Ectodermal cell (in vitro differentiated cells): ENCODE measurements at regions not wholly inside any gene's neighbourhood (a gene's known extent, or its start where the extent isn't known, plus 50 kb on each side); places are given as distances from the start of the nearest gene placed in this dataset.

Experiments
- H3K27ac ChIP-seq: 2 replicates; pipeline ENCODE4 v1.7.0; 2013; ENCODE audit warnings: mild to moderate bottlenecking, low read depth, low read length; ENCODE audit not compliant: insufficient read depth, poor library complexity, severe bottlenecking
- H3K27me3 ChIP-seq: 2 replicates; pipeline ENCODE4 v1.7.0; 2013; ENCODE audit warnings: mild to moderate bottlenecking, low read length; ENCODE audit not compliant: insufficient read depth, control insufficient read depth, poor library complexity, severe bottlenecking
- H3K36me3 ChIP-seq: one replicate; pipeline ENCODE4 v1.7.0; 2013; ENCODE audit warnings: low read length; ENCODE audit not compliant: control insufficient read depth, insufficient read depth
- H3K4me1 ChIP-seq: one replicate; pipeline ENCODE4 v1.7.0; 2013; ENCODE audit warnings: low read length; ENCODE audit not compliant: control insufficient read depth, insufficient read depth
- H3K4me3 ChIP-seq: 2 replicates; pipeline ENCODE4 v1.7.0; 2013; ENCODE audit warnings: low read depth, low read length, control low read depth; ENCODE audit not compliant: insufficient read depth
- H3K9me3 ChIP-seq: 2 replicates; pipeline ENCODE4 v1.7.0; 2013; ENCODE audit warnings: mild to moderate bottlenecking, low read length, moderate library complexity; ENCODE audit not compliant: control insufficient read depth
- WGBS, 2 experiments: methylation state at CpG; one replicate each; pipeline ENCODE4 v1.1.7; 2013; ENCODE audit warnings: missing lambda C conversion rate in 2 of 2; 5-methylcytosine and 5-hydroxymethylcytosine counted together

GRCh38 chr20:41830702-41831101 lies 212.5 kb upstream of the CHD6 start:
- Histone ChIP-seq H3K27ac (no peak overlapping the region), H3K4me1 (no peaks in the 10 kb centered on the region), H3K36me3 (no peaks in the 10 kb centered on the region), H3K9me3 (no peaks in the 10 kb centered on the region), H3K27me3 (no peaks in the 10 kb centered on the region), H3K4me3 (no peak overlapping the region)
- 85 to 86% methylated on average over 1 to 2 of the region's 2 CpGs for WGBS, 2 experiments

GRCh38 chr20:41819436-41819835 lies 201.3 kb upstream of the CHD6 start:
- H3K4me1 ChIP-seq = no peaks in the 10 kb centered on the region
- no peak overlapping the region for H3K27ac ChIP-seq
- H3K27me3 ChIP-seq = no peaks in the 10 kb centered on the region
- H3K4me3 ChIP-seq = no peak overlapping the region
- WGBS, 2 experiments = 88 to 93% methylated on average over 2 of the region's 2 CpGs
- no peaks in the 10 kb centered on the region for H3K9me3 ChIP-seq
- H3K36me3 ChIP-seq = no peaks in the 10 kb centered on the region

DNA sequence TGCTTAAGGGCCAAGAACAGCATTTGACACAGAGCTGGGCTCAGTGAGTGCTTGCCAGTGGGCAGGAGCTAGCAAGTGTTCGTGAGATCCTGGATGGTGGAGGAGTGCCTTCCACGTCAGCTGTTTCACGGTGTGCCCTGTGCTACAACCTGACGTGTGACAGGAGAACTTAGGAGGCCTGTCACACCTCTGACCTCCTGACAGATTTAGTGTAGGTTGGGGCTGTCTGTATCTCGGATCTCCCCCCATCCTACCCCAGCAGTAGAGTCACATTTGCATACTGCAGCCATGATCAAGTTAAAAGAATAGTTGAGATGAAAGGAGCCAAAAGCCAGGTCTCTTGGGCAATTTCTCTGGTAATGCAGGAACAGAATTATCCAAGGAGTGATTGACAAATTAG lies 200.8 kb upstream of the CHD6 start:
- H3K9me3 ChIP-seq = no peaks in the 10 kb centered on the region
- no peak overlapping the region for H3K27ac ChIP-seq
- no peaks in the 10 kb centered on the region for H3K27me3 ChIP-seq
- H3K4me3 ChIP-seq = no peak overlapping the region
- no peaks in the 10 kb centered on the region for H3K36me3 ChIP-seq
- no peaks in the 10 kb centered on the region for H3K4me1 ChIP-seq
- WGBS, 2 experiments = 88 to 90% methylated on average over 5 of the region's 5 CpGs

DNA sequence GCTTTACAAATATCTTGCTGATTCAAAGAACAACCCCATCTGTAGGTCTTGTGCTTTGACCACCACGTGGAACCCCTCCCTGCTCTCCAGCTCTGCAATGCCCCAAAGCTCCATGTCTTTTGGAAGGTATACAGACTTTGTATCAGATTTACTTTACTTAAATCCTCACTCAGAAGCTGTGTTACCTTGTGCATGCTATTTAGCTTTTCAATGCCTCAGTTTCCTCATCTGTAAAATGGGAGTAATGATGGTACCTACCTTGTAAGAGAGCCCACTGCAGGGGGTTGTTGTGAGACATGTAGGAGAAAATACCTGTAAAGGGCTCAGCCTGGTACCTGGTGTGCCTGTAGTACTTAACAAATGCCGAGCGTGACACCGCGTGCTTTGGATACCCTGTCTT lies 200.2 kb upstream of the CHD6 start:
- no peaks in the 10 kb centered on the region for H3K27me3 ChIP-seq
- no peak overlapping the region for H3K27ac ChIP-seq
- H3K4me3 ChIP-seq = no peak overlapping the region
- no peaks in the 10 kb centered on the region for H3K36me3 ChIP-seq
- H3K4me1 ChIP-seq = no peaks in the 10 kb centered on the region
- no peaks in the 10 kb centered on the region for H3K9me3 ChIP-seq
- 89 to 93% methylated on average over 5 of the region's 5 CpGs for WGBS, 2 experiments

GRCh38 chr20:41811456-41811855 lies 193.3 kb upstream of the CHD6 start:
- no peak overlapping the region for H3K27ac ChIP-seq
- H3K27me3 ChIP-seq = no peaks in the 10 kb centered on the region
- H3K4me3 ChIP-seq = no peak overlapping the region
- WGBS, 2 experiments = 100% methylated on average over 1 of the region's 1 CpG; no CpG with 5 or more reads in 1 of the 2 experiments
- no peaks in the 10 kb centered on the region for H3K36me3 ChIP-seq
- no peaks in the 10 kb centered on the region for H3K9me3 ChIP-seq
- no peaks in the 10 kb centered on the region for H3K4me1 ChIP-seq

GRCh38 chr20:41800040-41800439 lies 181.9 kb upstream of the CHD6 start:
- no peak overlapping the region for H3K27ac ChIP-seq
- H3K4me1 ChIP-seq = no peaks in the 10 kb centered on the region
- no peaks in the 10 kb centered on the region for H3K27me3 ChIP-seq
- H3K36me3 ChIP-seq = no peaks in the 10 kb centered on the region
- H3K9me3 ChIP-seq = no peaks in the 10 kb centered on the region
- no peak overlapping the region for H3K4me3 ChIP-seq
- 90 to 93% methylated on average over 3 of the region's 3 CpGs for WGBS, 2 experiments

- WGBS, 2 experiments = 83 to 87% methylated on average over 3 of the region's 3 CpGs
- Histone ChIP-seq H3K4me3 (no peak overlapping the region), H3K9me3 (no peaks in the 10 kb centered on the region), H3K4me1 (no peaks in the 10 kb centered on the region), H3K36me3 (no peaks in the 10 kb centered on the region), H3K27ac (no peak overlapping the region), H3K27me3 (no peaks in the 10 kb centered on the region)
These were observed 180.8 kb upstream of the CHD6 start for GRCh38 chr20:41798930-41799502.

DNA sequence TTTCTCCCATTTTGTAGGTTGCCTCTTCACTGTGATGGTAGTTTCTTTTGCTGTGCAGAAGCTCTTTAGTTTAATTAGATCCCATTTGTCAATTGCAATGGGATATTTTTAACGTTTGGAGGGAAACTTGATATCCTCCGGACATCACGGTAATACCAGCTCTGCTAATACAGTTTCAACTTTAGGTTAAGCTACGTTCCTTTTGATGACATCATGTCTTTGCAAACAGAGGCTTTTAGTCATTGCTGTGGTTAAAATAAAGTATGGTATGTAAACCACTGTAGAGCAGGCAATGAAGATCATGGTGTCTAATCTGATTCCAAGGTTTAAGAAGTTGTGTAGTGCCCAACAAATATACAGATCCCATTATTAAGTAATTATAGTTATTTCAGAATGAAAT lies 168.0 kb upstream of the CHD6 start:
- no peaks in the 10 kb centered on the region for H3K36me3 ChIP-seq
- H3K27ac ChIP-seq = no peak overlapping the region
- no peak overlapping the region for H3K4me3 ChIP-seq
- 89 to 93% methylated on average over 4 of the region's 4 CpGs for WGBS, 2 experiments
- H3K9me3 ChIP-seq = no peaks in the 10 kb centered on the region
- no peaks in the 10 kb centered on the region for H3K27me3 ChIP-seq
- no peaks in the 10 kb centered on the region for H3K4me1 ChIP-seq

DNA sequence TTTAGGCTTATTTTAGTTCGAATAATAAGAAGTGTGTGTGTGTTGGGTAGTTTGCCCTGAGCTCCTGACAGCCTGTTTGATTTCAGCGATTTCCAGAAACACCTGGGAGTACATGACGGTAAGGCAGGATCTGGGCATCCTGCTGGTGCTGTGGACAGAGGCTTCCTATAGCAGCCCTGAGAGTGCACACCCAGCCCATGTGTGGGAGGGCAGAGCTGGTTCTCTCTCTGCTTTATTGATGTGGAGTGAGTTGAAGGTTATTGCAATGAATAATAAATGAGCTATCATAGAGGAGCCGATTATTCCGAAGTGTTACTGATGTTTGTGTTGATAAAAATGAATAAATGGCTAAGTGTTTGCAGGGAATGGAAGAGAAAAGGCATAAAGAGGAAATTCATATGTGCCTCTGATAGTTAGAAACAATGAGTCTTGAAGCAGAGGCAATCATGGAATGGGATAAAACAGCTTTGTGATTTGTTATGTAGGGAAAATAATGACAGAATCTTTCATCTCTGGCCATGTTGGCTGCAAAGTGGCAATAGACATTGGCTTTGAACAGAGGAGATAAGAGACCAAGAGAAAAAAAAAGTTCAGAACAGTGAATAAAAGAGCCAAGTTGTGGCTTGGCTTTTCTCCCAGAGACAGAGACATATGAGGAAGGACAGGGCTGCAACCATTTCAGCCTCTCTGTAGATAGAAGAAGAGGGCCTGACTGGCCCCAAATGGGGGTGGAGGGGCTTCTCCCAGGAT lies 166.2 kb upstream of the CHD6 start:
- no peaks in the 10 kb centered on the region for H3K27me3 ChIP-seq
- no peaks in the 10 kb centered on the region for H3K9me3 ChIP-seq
- no peaks in the 10 kb centered on the region for H3K36me3 ChIP-seq
- WGBS, 2 experiments = 90 to 92% methylated on average over 5 of the region's 5 CpGs
- no peak overlapping the region for H3K27ac ChIP-seq
- H3K4me3 ChIP-seq = no peak overlapping the region
- H3K4me1 ChIP-seq = no peaks in the 10 kb centered on the region

GRCh38 chr20:41783423-41784208 lies 165.4 kb upstream of the CHD6 start:
- WGBS, 2 experiments = 94 to 97% methylated on average over 7 of the region's 7 CpGs
- Histone ChIP-seq H3K4me3 (no peak overlapping the region), H3K4me1 (no peaks in the 10 kb centered on the region), H3K27ac (no peak overlapping the region), H3K36me3 (no peaks in the 10 kb centered on the region), H3K9me3 (no peaks in the 10 kb centered on the region), H3K27me3 (no peaks in the 10 kb centered on the region)
